B cell (primary cell): ENCODE measurements at regions not wholly inside any gene's neighbourhood (a gene's known extent, or its start where the extent isn't known, plus 50 kb on each side); places are given as distances from the start of the nearest gene placed in this dataset.

Source experiments
- ATAC-seq: fragments of 200-7000 bp; cut with Tn5 transposase; one replicate; pipeline ENCODE4 v1.10.0; 2021; ENCODE audit warnings: low read depth, mild to moderate bottlenecking, moderate number of reproducible peaks, moderate library complexity
- CTCF ChIA-PET: fragments of 350-600 bp; sonication (Branson Sonifier 250); formaldehyde crosslinking; loops from one replicate; lab custom pipeline; 2021; ENCODE audit warnings: antibody characterized with exemption, inconsistent platforms; lab: Charles Lee
- POLR2A ChIA-PET: fragments of 350-600 bp; sonication (Branson Sonifier 250); formaldehyde crosslinking; loops from one replicate; lab custom pipeline; 2021; ENCODE audit warnings: antibody characterized with exemption; lab: Charles Lee
- DNase-seq: peaks from one replicate; pipeline ENCODE4 v3.0.0; 2013
- H2AFZ ChIP-seq: 2 replicates; pipeline ENCODE4 v1.6.1; 2012; ENCODE audit warnings: mild to moderate bottlenecking, low read depth, low read length; ENCODE audit not compliant: insufficient read depth, poor library complexity, severe bottlenecking
- H3K27ac ChIP-seq, 2 donors: 1 replicate in 1 of 2; 2 replicates in 1 of 2; pipeline ENCODE4 v1.5.1; 2012 to 2013; ENCODE audit warnings: low read length in 2 of 2, mild to moderate bottlenecking in 2 of 2, moderate library complexity in 1 of 2
- H3K27me3 ChIP-seq, 4 experiments: fragments of 200-600 bp in 1 of 4; sonication (generic) in 1 of 4; replicated peaks in 1 of 4; 1 replicate in 2 of 4; 2 replicates in 2 of 4; pipeline versions ENCODE4 v1.6.1 to v1.7.0; 2013 to 2016; ENCODE audit warnings: low read length in 3 of 4, mild to moderate bottlenecking in 2 of 4, mixed read lengths in 1 of 4, moderate library complexity in 1 of 4; ENCODE audit not compliant: insufficient read depth in 4 of 4, control insufficient read depth in 3 of 4; ENCODE audit errors: control extremely low read depth in 1 of 4
- H3K36me3 ChIP-seq, 2 experiments: replicated peaks in 1 of 2; 1 replicate in 1 of 2; 2 replicates in 1 of 2; pipeline versions ENCODE4 v1.6.1 to v1.7.1; 2013; ENCODE audit warnings: low read length in 1 of 2; ENCODE audit not compliant: insufficient read depth in 2 of 2, control insufficient read depth in 1 of 2; ENCODE audit errors: control extremely low read depth in 1 of 2, extremely low read depth in 1 of 2
- H3K4me1 ChIP-seq, 2 donors: fragments of 200-600 bp in 1 of 2; sonication (generic) in 1 of 2; 1 replicate in 1 of 2; 2 replicates in 1 of 2; pipeline versions ENCODE4 v1.5.1 to v1.6.1; 2013 to 2017; ENCODE audit warnings: low read length in 2 of 2; ENCODE audit not compliant: control insufficient read depth in 2 of 2, insufficient read depth in 2 of 2
- H3K4me2 ChIP-seq: replicated peaks from 2 replicates; pipeline ENCODE3; 2012; ENCODE audit warnings: mild to moderate bottlenecking, low read depth, low read length; ENCODE audit not compliant: poor library complexity, severe bottlenecking
- H3K4me3 ChIP-seq, 5 experiments: fragments of 200-600 bp in 1 of 5; sonication (generic) in 1 of 5; 1 replicate in 3 of 5; 2 replicates in 2 of 5; pipeline versions ENCODE4 v1.5.1 to v1.7.0; 2011 to 2016; ENCODE audit warnings: low read length in 4 of 5, mild to moderate bottlenecking in 4 of 5, low read depth in 2 of 5, control low read depth in 1 of 5, moderate library complexity in 1 of 5; ENCODE audit not compliant: insufficient read depth in 1 of 5; ENCODE audit errors: control extremely low read depth in 1 of 5, extremely low read depth in 1 of 5
- H3K79me2 ChIP-seq: fragments of 200-600 bp; sonication (generic); one replicate; pipeline ENCODE4 v1.6.0; 2016; ENCODE audit warnings: low read length; ENCODE audit not compliant: control insufficient read depth, insufficient read depth
- H3K9ac ChIP-seq: fragments of 200-600 bp; sonication (generic); 2 replicates; pipeline ENCODE4 v1.6.1; 2017; ENCODE audit warnings: mild to moderate bottlenecking, low read length, moderate library complexity
- H3K9me3 ChIP-seq, 3 donors: one replicate each; pipeline versions ENCODE4 v1.6.1 to v1.7.1; 2013; ENCODE audit warnings: low read length in 2 of 3; ENCODE audit not compliant: control insufficient read depth in 2 of 3, insufficient read depth in 1 of 3; ENCODE audit errors: control extremely low read depth in 1 of 3
- H4K20me1 ChIP-seq: 2 replicates; pipeline ENCODE4 v1.6.0; 2012; ENCODE audit warnings: mild to moderate bottlenecking, low read length; ENCODE audit not compliant: insufficient read depth, control insufficient read depth, poor library complexity, severe bottlenecking
- H3K27ac Mint-ChIP-seq: one replicate; pipeline ENCODE4 v1.8.0; 2021; ENCODE audit warnings: mixed read lengths
- H3K27me3 Mint-ChIP-seq: one replicate; pipeline ENCODE4 v1.8.0; 2021; ENCODE audit warnings: mixed read lengths
- H3K4me1 Mint-ChIP-seq: one replicate; pipeline ENCODE4 v1.8.0; 2021; ENCODE audit warnings: mixed read lengths
- H3K4me3 Mint-ChIP-seq: one replicate; pipeline ENCODE4 v1.8.0; 2021; ENCODE audit warnings: mixed read lengths
- H3K9me3 Mint-ChIP-seq: one replicate; pipeline ENCODE4 v1.8.0; 2022; ENCODE audit warnings: mixed read lengths; ENCODE audit not compliant: insufficient read depth
- EZH2 ChIP-seq: IDR thresholded peaks from 2 replicates; pipeline ENCODE4 v1.6.1; 2012; ENCODE audit warnings: borderline replicate concordance, low read depth, mild to moderate bottlenecking, moderate library complexity, low read length; ENCODE audit not compliant: insufficient read depth, poor library complexity, severe bottlenecking
- WGBS: methylation state at CpG from one replicate; pipeline ENCODE4 v1.1.5; 2013; ENCODE audit warnings: missing lambda C conversion rate; ENCODE audit not compliant: insufficient coverage; 5-methylcytosine and 5-hydroxymethylcytosine counted together
- intact Hi-C: fragments of 100-400 bp; cut with micrococcal nuclease; formaldehyde crosslinking; loops from one replicate; pipeline ENCODE4 v1.10.0; 2022
- TF ChIP-seq, protein P1 (sequence below): fragments of 200-600 bp; IDR thresholded peaks from one replicate; pipeline ENCODE4 v1.8.0; 2022; ENCODE audit warnings: antibody characterized with exemption, mild to moderate bottlenecking

DNA sequence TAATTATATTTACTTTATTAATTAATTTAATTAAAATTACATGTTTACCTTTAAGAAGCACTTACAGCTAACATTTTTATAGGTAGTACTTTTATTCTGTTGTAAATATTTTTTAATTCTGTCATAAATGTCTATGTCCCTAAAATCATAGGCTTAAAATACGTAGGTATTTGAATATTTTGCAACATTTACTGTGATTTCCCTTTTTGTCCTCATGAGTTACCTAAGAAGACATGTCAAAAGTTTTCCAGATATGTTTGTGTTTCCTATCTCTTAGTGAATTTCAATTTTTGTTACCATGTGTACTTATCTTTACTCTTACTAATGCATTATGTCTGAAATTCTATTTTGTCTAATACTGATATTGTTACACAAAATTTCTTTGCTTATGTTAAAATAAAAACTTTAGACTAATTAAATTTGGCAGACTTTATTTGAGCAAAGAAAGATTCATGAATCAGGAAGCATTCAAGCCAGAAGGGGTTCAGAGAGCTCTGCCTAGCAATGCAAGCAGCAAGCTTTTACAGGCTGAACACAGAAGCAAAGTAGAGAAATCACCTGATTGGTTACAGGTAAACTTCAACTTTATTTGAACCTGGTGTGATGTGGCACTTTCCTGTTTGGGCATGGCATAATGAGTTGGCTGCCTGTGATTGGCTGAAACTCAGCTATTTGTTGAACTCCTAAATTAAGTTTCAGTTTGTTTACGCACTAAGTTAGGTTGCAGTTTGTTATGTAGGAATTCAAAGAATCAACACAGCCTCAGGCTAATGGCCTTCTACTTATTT, 123.2 kb upstream of the TMEM170B start:
- DNase-seq, result peak; percentile 46
- no peaks in the 10 kb centered on the region for H3K79me2 ChIP-seq
- H2AFZ ChIP-seq, result peak overlapping the region; percentile 3
- H3K36me3 ChIP-seq, result no peaks in the 10 kb centered on the region
- TF ChIP-seq EZH2, result no peak
- TF ChIP-seq, protein P1, sequence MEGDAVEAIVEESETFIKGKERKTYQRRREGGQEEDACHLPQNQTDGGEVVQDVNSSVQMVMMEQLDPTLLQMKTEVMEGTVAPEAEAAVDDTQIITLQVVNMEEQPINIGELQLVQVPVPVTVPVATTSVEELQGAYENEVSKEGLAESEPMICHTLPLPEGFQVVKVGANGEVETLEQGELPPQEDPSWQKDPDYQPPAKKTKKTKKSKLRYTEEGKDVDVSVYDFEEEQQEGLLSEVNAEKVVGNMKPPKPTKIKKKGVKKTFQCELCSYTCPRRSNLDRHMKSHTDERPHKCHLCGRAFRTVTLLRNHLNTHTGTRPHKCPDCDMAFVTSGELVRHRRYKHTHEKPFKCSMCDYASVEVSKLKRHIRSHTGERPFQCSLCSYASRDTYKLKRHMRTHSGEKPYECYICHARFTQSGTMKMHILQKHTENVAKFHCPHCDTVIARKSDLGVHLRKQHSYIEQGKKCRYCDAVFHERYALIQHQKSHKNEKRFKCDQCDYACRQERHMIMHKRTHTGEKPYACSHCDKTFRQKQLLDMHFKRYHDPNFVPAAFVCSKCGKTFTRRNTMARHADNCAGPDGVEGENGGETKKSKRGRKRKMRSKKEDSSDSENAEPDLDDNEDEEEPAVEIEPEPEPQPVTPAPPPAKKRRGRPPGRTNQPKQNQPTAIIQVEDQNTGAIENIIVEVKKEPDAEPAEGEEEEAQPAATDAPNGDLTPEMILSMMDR, result no peak
- Mint-ChIP-seq H3K27me3 (no peaks in the 10 kb centered on the region), H3K4me1 (peaks cover 33% of the 10 kb centered on the region), H3K27ac (peak overlapping the region; percentile 37), H3K4me3 (peak overlapping the region; percentile 39), H3K9me3 (no peaks in the 10 kb centered on the region)
- no CpG with 5 or more reads among the region's 2 CpGs for WGBS
- H3K4me3 ChIP-seq, result peak overlapping the region in 1 of 5 experiments; percentile 3
- no peaks in the 10 kb centered on the region for H4K20me1 ChIP-seq
- H3K27me3 ChIP-seq, result no peaks in the 10 kb centered on the region
- intact Hi-C loops, result loop anchor here (5.0 kb wide), 1 partner anchor 33 kb away; no protein-coding TSS in a partner anchor
- no peak overlapping the region for H3K27ac ChIP-seq
- H3K4me2 ChIP-seq, result peak overlapping the region; percentile 13
- ChIA-PET POLR2A (interaction anchor here (0.6 kb wide), 1 partner anchor 29 kb away, joined by 4 read pairs; no protein-coding TSS in a partner anchor), CTCF (interaction anchor here (3.4 kb wide), 1 partner anchor 82 kb away, joined by 15 read pairs; no protein-coding TSS in a partner anchor)
- no peak overlapping the region for H3K9ac ChIP-seq
- ATAC-seq, result peak; percentile 64
- H3K4me1 ChIP-seq, result peaks cover 19 to 30% of the 10 kb centered on the region in 2 donors
- peaks cover 0 to 9% (median 2%) of the 10 kb centered on the region in 3 donors for H3K9me3 ChIP-seq

DNA sequence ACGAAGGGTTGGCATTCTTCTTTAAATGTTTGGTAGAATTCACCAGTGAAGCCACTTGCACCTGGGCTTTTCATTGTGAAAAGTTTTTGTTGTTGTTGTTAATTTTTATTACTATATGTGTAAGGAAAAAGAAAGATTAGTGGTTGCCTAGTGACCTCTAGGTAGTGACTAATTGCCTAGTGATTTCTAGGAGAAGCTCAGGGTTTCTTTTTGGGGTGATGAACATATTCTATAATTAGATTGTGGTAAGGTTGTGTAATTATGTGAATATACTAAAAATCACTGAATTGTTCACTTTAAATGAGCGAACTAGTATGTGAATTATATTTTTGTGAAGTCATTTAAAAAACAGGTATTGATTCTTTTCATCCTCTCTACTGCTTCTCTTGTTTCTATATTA, 123.8 kb upstream of the TMEM170B start:
- no peak for DNase-seq
- Mint-ChIP-seq H3K27me3 (no peaks in the 10 kb centered on the region), H3K4me1 (peaks cover 31% of the 10 kb centered on the region), H3K9me3 (no peaks in the 10 kb centered on the region), H3K27ac (no peak overlapping the region), H3K4me3 (no peak overlapping the region)
- H3K27ac ChIP-seq, result no peak overlapping the region
- no peak overlapping the region for H3K9ac ChIP-seq
- intact Hi-C loops, result loop anchor here (5.0 kb wide), 1 partner anchor 34 kb away; no protein-coding TSS in a partner anchor
- TF ChIP-seq, protein P1, result no peak
- no peak for TF ChIP-seq EZH2
- H4K20me1 ChIP-seq, result no peaks in the 10 kb centered on the region
- H3K9me3 ChIP-seq, result peaks cover 0 to 9% (median 2%) of the 10 kb centered on the region in 3 donors
- no peak for ATAC-seq
- H3K4me3 ChIP-seq, result no peak overlapping the region
- ChIA-PET CTCF (interaction anchor here (3.4 kb wide), 1 partner anchor 82 kb away, joined by 15 read pairs; no protein-coding TSS in a partner anchor), POLR2A (interaction anchor here (0.6 kb wide), 1 partner anchor 30 kb away, joined by 4 read pairs; no protein-coding TSS in a partner anchor)
- H3K27me3 ChIP-seq, result no peaks in the 10 kb centered on the region
- H3K79me2 ChIP-seq, result no peaks in the 10 kb centered on the region
- no peak overlapping the region for H2AFZ ChIP-seq
- WGBS, result 100% methylated on average over 1 of the region's 2 CpGs
- H3K36me3 ChIP-seq, result no peaks in the 10 kb centered on the region
- peaks cover 19 to 30% of the 10 kb centered on the region in 2 donors for H3K4me1 ChIP-seq
- no peak overlapping the region for H3K4me2 ChIP-seq
